ENCODE measurements at regions not wholly inside any gene's neighbourhood (a gene's known extent, or its start where the extent isn't known, plus 50 kb on each side); places are given as distances from the start of the nearest gene placed in this dataset.
"Not testable (repeated sequence)": the region's sequence is repeated elsewhere in the genome, so short reads cannot be mapped to it uniquely, and the experiment has no call there.

GRCh38 chr2:15693926-15694588 is 102.4 kb downstream of the DDX1 start:
- Histone ChIP-seq H3K27ac (ENCODE audit: low read depth, low read length) (no peak overlapping the region), H3K4me3 (ENCODE audit: insufficient read depth, low read depth, low read length) (no peak overlapping the region), H3K4me2 (ENCODE audit: low read length) (no peak overlapping the region), H3K79me2 (ENCODE audit: insufficient read depth, low read length) (no peaks in the 10 kb centered on the region), H2AFZ (ENCODE audit: low read depth, low read length) (no peak overlapping the region), H3K4me1 (ENCODE audit: insufficient read depth, low read length) (no peaks in the 10 kb centered on the region), H4K20me1 (ENCODE audit: insufficient read depth, low read length) (no peaks in the 10 kb centered on the region), H3K9me3 (ENCODE audit: insufficient read depth, low read depth, low read length) (no peaks in the 10 kb centered on the region), H3K9ac (ENCODE audit: low read length) (no peak overlapping the region), H3K27me3 (ENCODE audit: insufficient read depth, low read length) (no peaks in the 10 kb centered on the region), H3K36me3 (ENCODE audit: insufficient read depth, low read length) (no peaks in the 10 kb centered on the region)
- no peak overlapping the region for H3K27ac Mint-ChIP-seq (ENCODE audit: unreplicated experiment)
- DNase-seq (ENCODE audit: low read depth) (no peak), FAIRE-seq (no peak)
- peaks cover 9% of the 10 kb centered on the region for H3K4me1 Mint-ChIP-seq (ENCODE audit: low read depth, unreplicated experiment)
- peaks cover 27% of the 10 kb centered on the region for H3K27me3 Mint-ChIP-seq (ENCODE audit: low read depth, unreplicated experiment)
- H3K9me3 Mint-ChIP-seq (ENCODE audit: unreplicated experiment): peaks cover 9% of the 10 kb centered on the region
- TF ChIP-seq CTCF (IDR thresholded peaks at IDR 0.05; ENCODE audit: insufficient read depth, low read depth, low read length) (no peak), EZH2 (IDR thresholded peaks at IDR 0.05; ENCODE audit: insufficient read depth, low read length) (no peak)
- no peak overlapping the region for H3K4me3 Mint-ChIP-seq (ENCODE audit: unreplicated experiment)
- H3K36me3 Mint-ChIP-seq (ENCODE audit: low read depth, unreplicated experiment): no peaks in the 10 kb centered on the region

GRCh38 chr2:15694589-15694986 is 102.9 kb downstream of the DDX1 start:
- TF ChIP-seq EZH2 (IDR thresholded peaks at IDR 0.05; ENCODE audit: insufficient read depth, low read length) (no peak), CTCF (IDR thresholded peaks at IDR 0.05; ENCODE audit: insufficient read depth, low read depth, low read length) (no peak)
- Mint-ChIP-seq H3K27ac (ENCODE audit: unreplicated experiment) (no peak overlapping the region), H3K36me3 (ENCODE audit: low read depth, unreplicated experiment) (no peaks in the 10 kb centered on the region), H3K9me3 (ENCODE audit: unreplicated experiment) (peaks cover 9% of the 10 kb centered on the region), H3K4me3 (ENCODE audit: unreplicated experiment) (no peak overlapping the region), H3K4me1 (ENCODE audit: low read depth, unreplicated experiment) (peaks cover 7% of the 10 kb centered on the region), H3K27me3 (ENCODE audit: low read depth, unreplicated experiment) (peaks cover 23% of the 10 kb centered on the region)
- H3K36me3 ChIP-seq (ENCODE audit: insufficient read depth, low read length): no peaks in the 10 kb centered on the region
- H3K27me3 ChIP-seq (ENCODE audit: insufficient read depth, low read length): no peaks in the 10 kb centered on the region
- no peak overlapping the region for H2AFZ ChIP-seq (ENCODE audit: low read depth, low read length)
- H3K27ac ChIP-seq (ENCODE audit: low read depth, low read length): no peak overlapping the region
- no peaks in the 10 kb centered on the region for H3K79me2 ChIP-seq (ENCODE audit: insufficient read depth, low read length)
- no peak overlapping the region for H3K4me3 ChIP-seq (ENCODE audit: insufficient read depth, low read depth, low read length)
- H4K20me1 ChIP-seq (ENCODE audit: insufficient read depth, low read length): no peaks in the 10 kb centered on the region
- no peaks in the 10 kb centered on the region for H3K9me3 ChIP-seq (ENCODE audit: insufficient read depth, low read depth, low read length)
- no peaks in the 10 kb centered on the region for H3K4me1 ChIP-seq (ENCODE audit: insufficient read depth, low read length)
- H3K4me2 ChIP-seq (ENCODE audit: low read length): no peak overlapping the region
- FAIRE-seq (no peak), DNase-seq (ENCODE audit: low read depth) (no peak)
- H3K9ac ChIP-seq (ENCODE audit: low read length): no peak overlapping the region

GRCh38 chr2:15695582-15696330 is 104.1 kb downstream of the DDX1 start:
- H3K9ac ChIP-seq (ENCODE audit: low read length): no peak overlapping the region
- H3K4me2 ChIP-seq (ENCODE audit: low read length): no peak overlapping the region
- Mint-ChIP-seq H3K36me3 (ENCODE audit: low read depth, unreplicated experiment) (no peaks in the 10 kb centered on the region), H3K27ac (ENCODE audit: unreplicated experiment) (no peak overlapping the region), H3K4me3 (ENCODE audit: unreplicated experiment) (no peak overlapping the region), H3K27me3 (ENCODE audit: low read depth, unreplicated experiment) (peaks cover 15% of the 10 kb centered on the region), H3K4me1 (ENCODE audit: low read depth, unreplicated experiment) (peaks cover 3% of the 10 kb centered on the region), H3K9me3 (ENCODE audit: unreplicated experiment) (peaks cover 9% of the 10 kb centered on the region)
- FAIRE-seq (no peak), DNase-seq (ENCODE audit: low read depth) (no peak)
- no peaks in the 10 kb centered on the region for H3K9me3 ChIP-seq (ENCODE audit: insufficient read depth, low read depth, low read length)
- no peak overlapping the region for H3K27ac ChIP-seq (ENCODE audit: low read depth, low read length)
- H3K4me3 ChIP-seq (ENCODE audit: insufficient read depth, low read depth, low read length): no peak overlapping the region
- no peaks in the 10 kb centered on the region for H3K27me3 ChIP-seq (ENCODE audit: insufficient read depth, low read length)
- H2AFZ ChIP-seq (ENCODE audit: low read depth, low read length): no peak overlapping the region
- no peaks in the 10 kb centered on the region for H4K20me1 ChIP-seq (ENCODE audit: insufficient read depth, low read length)
- H3K79me2 ChIP-seq (ENCODE audit: insufficient read depth, low read length): no peaks in the 10 kb centered on the region
- no peaks in the 10 kb centered on the region for H3K36me3 ChIP-seq (ENCODE audit: insufficient read depth, low read length)
- no peak for TF ChIP-seq EZH2 (IDR thresholded peaks at IDR 0.05; ENCODE audit: insufficient read depth, low read length)
- TF ChIP-seq CTCF (IDR thresholded peaks at IDR 0.05; ENCODE audit: insufficient read depth, low read depth, low read length): no peak
- H3K4me1 ChIP-seq (ENCODE audit: insufficient read depth, low read length): no peaks in the 10 kb centered on the region

GRCh38 chr2:15696606-15697170 is 105.0 kb downstream of the DDX1 start:
- H3K4me3 ChIP-seq (ENCODE audit: insufficient read depth, low read depth, low read length); H3K27me3 ChIP-seq (ENCODE audit: insufficient read depth, low read length); H4K20me1 ChIP-seq (ENCODE audit: insufficient read depth, low read length); H2AFZ ChIP-seq (ENCODE audit: low read depth, low read length); FAIRE-seq; H3K27ac Mint-ChIP-seq (ENCODE audit: unreplicated experiment); H3K36me3 ChIP-seq (ENCODE audit: insufficient read depth, low read length); H3K9me3 ChIP-seq (ENCODE audit: insufficient read depth, low read depth, low read length); DNase-seq (ENCODE audit: low read depth); H3K4me1 Mint-ChIP-seq (ENCODE audit: low read depth, unreplicated experiment); H3K9me3 Mint-ChIP-seq (ENCODE audit: unreplicated experiment); H3K4me1 ChIP-seq (ENCODE audit: insufficient read depth, low read length); H3K9ac ChIP-seq (ENCODE audit: low read length); H3K4me3 Mint-ChIP-seq (ENCODE audit: unreplicated experiment); H3K36me3 Mint-ChIP-seq (ENCODE audit: low read depth, unreplicated experiment); H3K79me2 ChIP-seq (ENCODE audit: insufficient read depth, low read length); H3K27ac ChIP-seq (ENCODE audit: low read depth, low read length); H3K4me2 ChIP-seq (ENCODE audit: low read length): not testable (repeated sequence)
- peaks cover 16% of the 10 kb centered on the region for H3K27me3 Mint-ChIP-seq (ENCODE audit: low read depth, unreplicated experiment)

Data from astrocyte (in vitro differentiated cells and primary cell).